C4-2B (cell line): ENCODE measurements at regions not wholly inside any gene's neighbourhood (a gene's known extent, or its start where the extent isn't known, plus 50 kb on each side); places are given as distances from the start of the nearest gene placed in this dataset.

ENCODE experiments used
- H3K27ac ChIP-seq: fragments of 450-650 bp; 2 replicates; pipeline ENCODE4 v1.5.1; 2017
- ZFX ChIP-seq: fragments of 450-650 bp; IDR thresholded peaks from 2 replicates; pipeline ENCODE4 v1.6.1; 2017
- TF ChIP-seq, protein P1 (sequence below): fragments of 450-650 bp; conservative IDR thresholded peaks from 2 replicates; pipeline ENCODE4 v1.5.1; 2017; ENCODE audit warnings: mild to moderate bottlenecking

DNA sequence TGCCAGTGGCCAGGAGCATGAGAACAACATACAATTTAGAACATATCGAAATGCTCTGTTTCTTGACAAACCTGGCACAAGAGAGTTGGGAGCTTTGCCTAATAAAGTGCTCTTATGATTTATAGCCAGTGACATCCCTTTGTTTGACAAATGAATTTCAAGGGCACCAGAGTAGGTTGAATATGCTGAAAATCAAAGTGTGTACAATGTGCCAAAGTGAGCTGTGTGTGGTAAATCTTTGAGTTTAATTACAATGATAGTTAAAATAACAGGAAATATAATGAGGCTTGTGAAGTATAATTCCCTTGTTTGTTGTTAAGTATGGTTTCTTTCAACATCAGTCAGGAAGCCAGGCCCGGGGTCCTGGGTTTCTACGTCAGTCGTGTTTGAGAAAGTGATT lies 211.9 kb downstream of the EBLN2 start:
- H3K27ac ChIP-seq: no peak overlapping the region
- TF ChIP-seq ZFX: no peak
- TF ChIP-seq, protein P1, sequence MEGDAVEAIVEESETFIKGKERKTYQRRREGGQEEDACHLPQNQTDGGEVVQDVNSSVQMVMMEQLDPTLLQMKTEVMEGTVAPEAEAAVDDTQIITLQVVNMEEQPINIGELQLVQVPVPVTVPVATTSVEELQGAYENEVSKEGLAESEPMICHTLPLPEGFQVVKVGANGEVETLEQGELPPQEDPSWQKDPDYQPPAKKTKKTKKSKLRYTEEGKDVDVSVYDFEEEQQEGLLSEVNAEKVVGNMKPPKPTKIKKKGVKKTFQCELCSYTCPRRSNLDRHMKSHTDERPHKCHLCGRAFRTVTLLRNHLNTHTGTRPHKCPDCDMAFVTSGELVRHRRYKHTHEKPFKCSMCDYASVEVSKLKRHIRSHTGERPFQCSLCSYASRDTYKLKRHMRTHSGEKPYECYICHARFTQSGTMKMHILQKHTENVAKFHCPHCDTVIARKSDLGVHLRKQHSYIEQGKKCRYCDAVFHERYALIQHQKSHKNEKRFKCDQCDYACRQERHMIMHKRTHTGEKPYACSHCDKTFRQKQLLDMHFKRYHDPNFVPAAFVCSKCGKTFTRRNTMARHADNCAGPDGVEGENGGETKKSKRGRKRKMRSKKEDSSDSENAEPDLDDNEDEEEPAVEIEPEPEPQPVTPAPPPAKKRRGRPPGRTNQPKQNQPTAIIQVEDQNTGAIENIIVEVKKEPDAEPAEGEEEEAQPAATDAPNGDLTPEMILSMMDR: no peak

GRCh38 chr3:73280746-73281145 lies 219.3 kb downstream of the EBLN2 start:
- H3K27ac ChIP-seq: no peak overlapping the region
- TF ChIP-seq, protein P1: no peak

GRCh38 chr3:73284472-73284871 lies 223.0 kb downstream of the EBLN2 start:
- no peak overlapping the region for H3K27ac ChIP-seq
- TF ChIP-seq ZFX: no peak
- TF ChIP-seq, protein P1: no peak

DNA sequence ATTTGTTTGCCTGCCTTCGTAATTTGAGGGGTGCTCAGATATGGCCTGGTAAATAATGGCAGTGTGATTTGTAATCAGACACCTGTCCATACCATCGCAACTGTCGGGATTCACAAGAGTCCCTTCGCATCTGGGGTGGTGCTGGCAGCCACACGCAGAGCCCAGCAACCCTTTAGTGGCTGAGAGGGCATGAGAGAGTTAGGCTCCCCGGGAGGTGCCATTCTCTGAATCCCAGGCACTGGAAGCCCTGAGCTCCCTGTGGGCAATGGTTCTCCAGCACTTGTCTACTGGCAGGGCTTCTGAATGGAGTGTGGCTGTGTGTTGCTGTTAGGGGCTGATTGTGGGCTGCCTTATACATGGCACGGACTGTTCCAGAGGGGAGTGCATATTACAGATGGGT lies 230.1 kb downstream of the EBLN2 start:
- no peak overlapping the region for H3K27ac ChIP-seq
- no peak for TF ChIP-seq ZFX
- TF ChIP-seq, protein P1: no peak

DNA sequence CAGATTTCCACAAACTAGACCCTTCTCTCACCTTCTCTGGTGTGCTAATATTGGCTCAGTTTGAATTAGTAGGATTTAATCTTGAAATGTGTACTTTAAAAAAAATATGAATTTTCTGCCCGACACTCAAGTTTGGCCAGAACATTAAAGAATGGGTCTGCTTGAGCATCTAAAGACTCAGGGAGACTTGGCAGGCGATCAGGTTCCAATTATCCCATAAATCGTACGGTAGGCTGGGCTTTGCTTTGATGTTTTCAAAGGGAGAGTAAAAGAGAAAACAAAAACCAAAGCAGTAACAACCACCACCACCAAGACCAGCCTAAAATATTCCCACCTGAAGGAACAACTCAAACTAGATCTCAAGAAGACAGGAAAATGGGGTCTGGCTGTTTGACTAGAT lies 230.8 kb downstream of the EBLN2 start:
- H3K27ac ChIP-seq: no peak overlapping the region
- no peak for TF ChIP-seq ZFX
- TF ChIP-seq, protein P1: no peak

DNA sequence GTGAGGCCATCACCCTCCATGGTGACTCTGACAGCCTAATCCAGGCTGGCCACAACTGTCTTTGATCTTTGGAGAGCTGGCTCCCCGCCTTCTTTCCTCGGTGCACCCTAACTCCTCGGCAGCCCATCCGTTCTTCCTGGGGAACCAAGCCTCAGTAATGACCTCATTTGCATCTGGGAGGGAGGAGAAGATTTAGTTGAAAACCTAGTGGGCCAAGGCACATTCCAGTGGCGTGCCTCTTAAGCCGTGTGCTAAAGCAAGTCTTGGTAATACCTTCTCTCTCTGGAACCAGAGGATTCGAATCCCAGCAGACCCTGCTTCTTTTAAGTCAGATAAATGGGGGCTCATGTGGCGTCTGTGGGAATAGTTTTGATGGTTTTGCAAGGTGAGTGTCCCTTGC lies 233.1 kb downstream of the EBLN2 start:
- no peak overlapping the region for H3K27ac ChIP-seq
- TF ChIP-seq ZFX: no peak
- TF ChIP-seq, protein P1: no peak

GRCh38 chr3:73295876-73296635 lies 234.6 kb downstream of the EBLN2 start:
- TF ChIP-seq ZFX: no peak
- TF ChIP-seq, protein P1: no peak
- no peak overlapping the region for H3K27ac ChIP-seq
